ENCODE measurements at regions not wholly inside any gene's neighbourhood (a gene's known extent, or its start where the extent isn't known, plus 50 kb on each side); places are given as distances from the start of the nearest gene placed in this dataset.

DNA sequence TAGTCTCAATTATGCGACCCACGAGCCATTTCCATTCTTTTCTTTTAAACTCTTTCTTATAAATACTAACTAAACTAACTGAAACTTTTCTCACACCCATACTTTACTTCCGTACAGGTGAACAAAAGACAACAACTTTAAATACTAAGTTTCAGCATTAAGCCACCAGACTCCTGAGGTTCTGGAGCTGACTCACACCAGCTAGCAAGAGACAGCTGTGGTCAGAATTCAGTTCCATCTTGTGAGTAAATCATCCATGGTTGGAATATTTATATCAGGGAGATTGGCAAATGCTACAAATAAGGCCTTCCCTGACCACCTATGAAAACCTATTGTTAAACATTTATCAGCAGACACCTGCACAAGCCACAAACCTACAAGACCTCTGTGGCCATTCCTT is 897.0 kb downstream of the EFNB2 start:
- DNase-seq = no peak

DNA sequence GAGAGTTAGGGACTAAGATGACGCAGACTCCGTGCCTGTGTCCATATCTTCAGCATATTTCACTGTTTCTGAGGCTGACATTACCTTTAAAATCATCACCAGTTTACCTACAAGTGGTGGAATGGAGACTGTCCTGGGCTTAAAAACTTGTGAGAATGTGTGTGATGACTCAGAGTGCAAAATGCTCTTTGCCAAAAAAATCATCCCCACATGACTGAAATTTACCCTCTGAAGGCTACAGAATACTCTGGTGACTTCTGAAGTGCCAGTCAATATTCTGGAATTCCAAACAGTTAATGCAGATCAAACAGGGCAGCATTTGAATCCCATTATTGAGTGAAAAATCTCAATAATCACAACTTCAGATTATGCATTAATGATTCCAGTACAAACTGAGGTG is 901.4 kb downstream of the EFNB2 start:
- no peak for DNase-seq

DNA sequence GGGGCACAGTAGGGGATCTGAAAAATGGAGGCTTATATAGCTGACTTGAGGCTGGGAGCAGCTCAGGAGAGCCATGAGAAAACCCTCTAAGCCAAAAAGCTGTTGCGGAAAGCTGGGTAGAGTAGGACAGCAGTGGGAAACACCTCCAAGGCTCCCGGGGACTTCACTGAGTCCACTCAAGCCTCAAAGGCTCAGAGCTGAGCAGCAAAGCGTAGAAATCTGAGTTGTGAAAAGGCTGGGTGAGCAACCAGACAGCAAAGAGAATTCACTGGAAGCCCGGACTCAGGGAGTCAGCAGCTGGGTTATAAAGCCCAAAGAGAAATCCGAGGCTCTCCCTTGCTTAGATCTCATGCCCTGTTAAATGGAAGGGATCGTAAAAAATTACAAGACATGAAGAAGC is 905.0 kb downstream of the EFNB2 start:
- no peak for DNase-seq

- DNase-seq = no peak
These were observed 908.2 kb downstream of the EFNB2 start for GRCh38 chr13:105627270-105627669.

- no peak for DNase-seq
These were observed 909.8 kb downstream of the EFNB2 start for GRCh38 chr13:105625691-105626090.

DNA sequence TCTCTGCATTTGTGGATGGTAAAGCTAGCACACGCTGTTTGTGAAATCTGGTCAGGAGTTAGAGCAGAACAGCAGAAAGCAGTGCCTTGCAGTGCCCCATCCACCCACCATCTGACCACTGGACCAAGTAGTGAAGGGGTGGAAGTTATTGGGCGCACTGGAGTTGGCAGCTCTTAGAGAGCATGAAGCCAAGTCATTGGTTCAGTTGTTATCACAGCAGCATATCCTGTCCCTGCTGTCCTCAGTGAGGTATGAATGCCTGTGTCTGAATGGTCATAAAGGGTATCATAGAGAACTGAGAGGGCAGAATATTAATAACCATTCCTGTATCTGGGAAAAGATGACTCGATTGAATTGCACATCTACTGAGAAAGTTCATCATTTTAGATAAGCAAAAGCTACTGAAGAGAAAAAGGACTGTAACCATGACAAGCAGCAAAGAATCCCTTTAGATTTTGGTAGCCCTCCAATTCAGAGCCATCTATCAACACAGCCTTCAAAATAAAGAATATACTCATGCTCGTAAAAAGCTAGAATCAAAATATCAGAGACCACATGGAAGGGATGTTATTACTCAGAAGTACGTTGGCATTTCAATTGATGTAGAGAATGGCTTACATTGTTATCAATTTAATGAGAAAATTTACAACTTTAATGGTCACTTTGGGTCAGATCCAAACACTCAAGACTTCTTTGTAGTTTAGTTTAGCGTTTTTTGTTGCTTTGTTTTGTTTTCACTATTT is 919.0 kb downstream of the EFNB2 start:
- no peak for DNase-seq

- DNase-seq = no peak
These were observed 922.9 kb downstream of the EFNB2 start for GRCh38 chr13:105612541-105612940.

GRCh38 chr13:105611424-105611823 is 924.0 kb downstream of the EFNB2 start:
- no peak for DNase-seq

DNA sequence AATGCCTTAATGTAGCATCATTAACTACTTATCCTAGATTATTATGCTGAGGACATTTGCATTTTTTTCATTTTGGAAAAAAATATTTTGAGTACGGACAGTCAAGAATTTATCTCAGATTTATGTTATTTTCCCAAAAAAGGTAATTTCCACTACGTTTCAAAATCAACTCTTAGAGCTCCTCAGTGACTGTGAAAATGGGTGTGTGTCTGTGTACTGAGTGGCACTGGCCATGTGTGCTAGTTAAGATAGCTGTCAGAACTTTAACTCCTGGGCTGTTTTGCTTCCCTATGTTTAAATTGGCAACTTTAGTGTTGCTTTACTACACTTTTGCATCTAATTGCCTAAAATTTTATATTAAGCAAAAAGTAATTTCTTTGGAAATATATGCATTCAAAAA is 927.4 kb downstream of the EFNB2 start:
- DNase-seq = no peak

DNA sequence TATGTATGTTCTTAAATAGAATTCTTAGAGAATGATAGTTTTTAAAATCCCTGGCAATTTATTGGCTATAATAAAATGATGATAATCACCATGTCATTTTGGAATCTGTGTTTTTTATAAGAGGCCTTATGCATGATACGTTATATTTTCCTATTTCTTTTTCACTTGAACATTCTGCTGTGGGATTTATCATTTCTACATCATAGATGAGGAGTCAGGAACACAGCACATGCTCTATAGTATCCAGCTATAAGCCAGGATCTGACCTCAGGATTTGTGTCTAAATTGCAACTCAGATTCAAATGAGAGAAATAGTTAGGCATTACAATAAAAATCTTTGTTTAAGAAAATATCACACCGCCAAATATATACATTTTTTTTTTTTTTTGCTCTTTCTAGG is 928.0 kb downstream of the EFNB2 start:
- no peak for DNase-seq

DNA sequence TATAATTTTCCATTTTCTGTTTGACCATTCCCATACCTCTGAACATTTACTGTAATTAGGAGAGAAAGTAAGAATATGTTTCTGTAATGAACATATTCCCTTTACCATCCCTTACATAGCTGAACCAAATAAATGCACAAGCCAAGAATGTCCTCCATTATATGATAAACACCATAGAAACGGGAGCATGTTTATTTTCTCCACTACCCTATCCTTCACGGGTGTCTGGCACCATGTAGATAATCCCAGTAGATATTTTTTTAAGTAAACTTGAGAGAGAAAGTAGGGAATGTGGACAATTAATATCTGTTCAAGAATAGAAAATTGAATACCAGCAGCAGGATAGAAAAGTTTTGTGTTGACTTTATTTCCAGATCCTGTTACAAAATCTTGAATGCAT is 928.4 kb downstream of the EFNB2 start:
- DNase-seq = no peak

- no peak for DNase-seq
These were observed 932.3 kb downstream of the EFNB2 start for GRCh38 chr13:105602956-105603670.

GRCh38 chr13:105599477-105600037 is 935.9 kb downstream of the EFNB2 start:
- no peak for DNase-seq

DNA sequence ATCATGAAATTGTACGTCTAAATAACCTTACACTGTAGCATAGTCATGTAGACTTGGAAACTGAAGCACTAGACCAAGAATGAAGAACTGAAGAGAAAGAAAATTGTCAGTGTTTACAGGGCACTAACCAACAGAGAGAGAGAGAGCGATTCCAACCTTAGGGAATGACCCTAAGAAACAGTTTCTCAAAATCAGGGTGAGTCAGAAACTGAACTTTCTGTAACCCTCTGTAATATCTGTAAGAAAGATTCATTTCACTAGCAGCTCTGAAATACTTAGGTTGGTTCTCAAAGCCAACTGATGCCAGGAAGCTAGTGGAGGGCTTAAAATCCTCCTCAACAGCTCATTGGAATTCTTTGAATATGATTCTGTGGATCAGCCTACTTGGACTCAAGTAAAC is 936.9 kb downstream of the EFNB2 start:
- no peak for DNase-seq

GRCh38 chr13:105597573-105597972 is 937.9 kb downstream of the EFNB2 start:
- DNase-seq = peak; percentile 0

DNA sequence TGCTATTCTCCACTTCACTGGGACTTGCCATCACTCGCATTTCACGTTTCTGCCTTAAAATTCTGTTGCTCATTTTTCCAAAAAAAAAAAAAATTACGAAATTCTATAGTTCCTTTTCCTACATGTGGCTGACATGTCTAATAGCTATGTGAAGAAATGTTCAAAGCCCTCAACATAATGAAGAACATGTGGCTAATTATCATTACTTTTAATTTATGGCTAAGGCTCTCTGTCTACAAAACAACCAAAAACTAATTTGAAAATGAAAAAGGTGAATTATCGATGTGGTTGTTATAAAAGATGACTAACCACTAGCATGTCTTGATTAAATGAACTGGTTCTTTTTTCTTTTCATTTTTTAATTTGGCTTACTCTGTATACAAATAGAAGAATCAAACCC is 940.0 kb downstream of the EFNB2 start:
- no peak for DNase-seq

- DNase-seq = no peak
These were observed 944.2 kb downstream of the EFNB2 start for GRCh38 chr13:105591277-105591676.

DNA sequence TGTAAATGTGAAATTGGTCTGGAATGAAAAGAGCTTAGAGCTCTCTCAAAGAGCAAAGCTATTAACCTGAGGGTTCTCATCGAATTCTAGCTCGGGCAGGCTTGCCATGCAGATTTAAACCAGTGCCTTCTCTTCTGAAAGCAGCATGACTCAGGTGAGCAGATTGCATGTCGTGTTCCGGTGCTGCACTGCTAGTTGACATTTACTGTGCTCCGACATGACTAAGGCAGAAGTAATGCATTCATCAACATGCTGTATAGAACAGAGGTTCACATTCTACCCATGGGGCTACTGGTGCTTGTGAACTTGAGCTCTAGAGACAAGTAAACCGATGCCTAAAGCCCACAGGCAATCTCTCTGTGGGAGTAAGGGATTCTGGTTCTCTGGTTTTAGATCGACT is 947.7 kb downstream of the EFNB2 start:
- DNase-seq = no peak

DNA sequence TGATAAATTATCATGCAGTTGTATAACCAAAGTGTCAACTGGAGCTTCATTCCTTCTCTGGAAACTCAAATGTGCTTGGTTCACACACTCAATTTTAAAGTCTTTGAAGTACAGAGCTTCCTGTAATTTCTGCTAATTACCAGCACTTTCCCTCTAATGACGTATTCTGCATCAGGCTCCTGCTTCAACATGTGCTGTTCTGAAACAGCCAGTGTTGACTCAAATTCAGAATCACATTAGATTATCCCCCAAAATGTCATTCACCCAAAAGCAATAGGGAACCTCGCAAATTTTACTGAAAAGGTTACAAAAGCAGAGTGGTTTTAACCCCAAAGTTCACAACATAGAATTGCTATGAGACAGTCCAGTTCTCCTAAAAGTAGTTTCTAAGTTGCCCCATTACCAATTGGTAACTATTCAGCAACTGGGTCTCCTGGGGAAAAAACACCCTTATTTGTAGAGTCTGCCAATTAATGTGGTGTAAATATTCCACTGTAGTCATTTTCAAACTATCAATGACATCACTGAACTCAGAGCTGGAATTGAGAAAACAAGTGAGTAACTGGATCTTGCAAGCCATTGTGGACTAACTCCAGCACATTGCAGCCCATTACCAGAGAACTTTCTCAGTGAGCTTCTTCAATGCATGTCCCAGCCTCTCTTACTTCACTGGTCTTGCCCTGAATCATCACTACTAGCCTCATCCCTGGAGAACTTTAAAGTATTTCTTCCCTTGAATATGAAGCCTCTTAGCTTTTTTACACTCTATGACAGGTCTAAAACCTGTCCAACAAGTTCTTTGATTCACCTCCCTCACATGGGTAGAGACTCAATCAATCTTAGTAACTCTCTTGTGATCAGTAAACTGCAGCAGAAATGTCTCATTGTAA is 955.4 kb downstream of the EFNB2 start:
- DNase-seq = peak; percentile 16

DNA sequence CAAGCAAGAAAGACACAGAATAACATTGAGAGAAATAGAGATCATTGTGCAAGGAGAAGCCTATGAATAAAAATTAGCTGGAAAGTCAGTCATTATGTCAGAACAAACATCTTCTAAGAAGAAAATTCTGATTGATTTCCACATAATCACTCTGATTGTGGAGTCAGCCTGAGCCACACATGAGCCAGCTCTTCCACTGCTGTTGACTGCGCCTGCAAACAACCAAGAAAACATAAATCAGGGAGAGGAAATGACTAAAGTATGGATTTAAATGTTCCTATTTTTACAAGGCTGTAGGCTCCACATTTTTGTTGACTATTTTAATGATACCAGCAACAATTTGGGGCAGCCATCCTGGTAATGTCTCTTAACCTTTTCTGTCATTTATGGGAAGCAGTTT is 962.3 kb downstream of the EFNB2 start:
- DNase-seq = no peak

GRCh38 chr13:105572401-105572800 is 963.1 kb downstream of the EFNB2 start:
- no peak for DNase-seq

GRCh38 chr13:105569816-105570215 is 965.6 kb downstream of the EFNB2 start:
- DNase-seq = no peak

DNA sequence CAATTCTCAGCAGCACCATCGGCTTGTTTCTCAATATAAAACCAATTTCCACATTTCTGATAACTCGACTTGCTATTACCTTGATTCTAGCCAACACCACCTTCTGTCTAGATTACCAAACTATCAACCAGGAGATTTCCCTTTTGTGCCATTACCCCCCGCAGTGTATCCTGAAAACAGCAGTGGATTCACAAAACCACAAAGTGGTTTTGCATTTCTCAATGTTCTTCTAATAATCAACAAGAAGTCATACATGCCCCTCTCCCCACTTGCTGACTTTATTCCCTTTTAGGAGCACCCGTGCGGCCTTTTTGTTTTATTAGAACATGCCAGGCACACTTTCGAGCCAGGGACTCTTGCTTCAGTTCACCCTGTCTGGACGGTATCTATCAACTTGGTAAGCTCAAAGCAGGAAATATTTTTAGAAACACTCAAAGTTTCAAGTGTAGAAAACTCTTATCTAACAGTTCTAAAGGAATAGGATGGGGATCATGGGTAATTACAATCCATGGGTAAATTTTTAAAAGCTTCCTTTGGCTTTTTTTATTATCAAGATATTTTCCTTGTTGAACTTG is 967.4 kb downstream of the EFNB2 start:
- no peak for DNase-seq

Data from DMS53 (cell line).